ENCODE measurements at regions not wholly inside any gene's neighbourhood (a gene's known extent, or its start where the extent isn't known, plus 50 kb on each side); places are given as distances from the start of the nearest gene placed in this dataset.

DNA sequence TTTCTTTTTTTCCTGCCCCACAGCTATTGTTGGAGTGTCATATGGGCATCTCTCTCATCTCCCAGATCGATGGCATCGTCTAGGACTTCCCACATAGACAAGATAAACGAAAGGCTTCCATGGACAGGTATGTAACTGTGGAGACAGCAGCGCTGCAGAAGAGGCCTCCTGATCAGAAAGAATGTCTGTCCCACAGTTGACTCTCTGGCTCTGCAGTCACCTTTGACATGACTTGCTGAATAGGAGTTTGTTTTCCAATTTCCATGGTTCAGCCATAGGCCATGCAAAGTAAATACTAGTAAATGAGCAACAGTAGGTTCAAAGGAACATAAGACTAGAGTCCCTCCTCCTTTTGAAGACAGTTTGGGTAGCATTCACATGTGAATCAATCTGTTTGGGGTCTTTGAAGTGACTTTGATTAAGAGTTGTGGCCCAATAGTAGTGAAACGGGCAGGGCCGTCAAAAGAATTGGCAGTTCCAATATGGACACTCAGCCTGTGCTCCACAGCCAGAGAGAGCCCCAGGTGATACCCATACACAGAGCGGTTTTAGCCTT, 134.7 kb upstream of the IFNGR1 start:
- DNase-seq = no peak

DNA sequence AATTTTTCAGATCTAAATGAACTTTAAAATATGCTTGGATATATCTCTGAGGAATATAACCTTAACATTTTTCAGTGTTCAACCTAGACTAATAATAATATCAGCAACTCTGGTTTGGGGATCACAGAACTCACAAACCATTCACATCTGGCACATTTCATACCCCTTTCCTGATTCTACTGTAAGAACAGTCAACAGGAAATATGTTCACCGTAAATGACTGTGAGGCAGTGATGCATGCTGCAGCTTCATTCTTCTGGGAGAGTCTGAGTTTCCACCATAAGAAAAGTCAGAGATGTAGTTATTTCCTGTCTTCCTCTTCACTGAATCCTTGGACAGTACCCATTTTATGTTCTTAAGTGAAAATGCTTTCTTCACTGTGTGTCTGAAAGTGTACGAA, 134.2 kb upstream of the IFNGR1 start:
- no peak for DNase-seq

DNA sequence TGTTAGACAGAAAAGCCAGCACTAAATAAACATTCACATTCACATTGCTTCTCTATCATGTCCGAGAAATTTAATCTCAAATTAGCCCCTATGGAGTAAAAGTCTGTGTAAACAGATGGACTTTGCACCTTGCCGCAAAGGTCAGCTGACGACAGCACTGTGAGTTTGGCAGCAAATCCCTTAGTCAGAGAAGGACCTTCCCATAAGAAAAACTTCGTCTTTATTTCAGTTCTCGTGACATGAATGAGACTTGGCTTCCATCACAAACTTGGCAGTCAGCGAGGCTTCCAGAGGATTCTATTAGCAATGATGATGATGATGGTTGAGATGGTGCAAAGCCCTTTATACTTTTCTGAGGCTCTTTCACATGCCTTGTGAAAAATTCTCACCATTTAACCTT, 133.7 kb upstream of the IFNGR1 start:
- DNase-seq = no peak

DNA sequence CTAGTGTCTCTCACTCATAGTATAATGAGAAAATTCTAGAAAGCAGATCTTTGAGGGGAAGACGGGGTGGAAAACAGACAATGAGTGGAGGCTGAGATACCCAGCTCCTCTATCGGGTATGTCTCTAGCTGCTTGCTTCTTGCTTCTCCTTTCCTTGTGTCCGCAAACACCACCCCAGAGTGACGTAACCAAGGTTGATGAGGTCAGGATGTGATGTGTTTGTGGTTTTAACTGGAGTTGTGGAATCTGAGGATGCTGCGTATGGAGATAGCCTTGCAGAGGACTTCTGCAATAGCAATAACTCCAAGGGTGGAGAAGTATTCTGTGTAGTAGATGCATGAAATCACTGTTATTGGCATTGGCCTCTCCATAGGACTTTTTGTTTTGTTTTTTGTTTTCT, 132.7 kb upstream of the IFNGR1 start:
- peak in 2 of 51 donors; percentile 12 to 15 for DNase-seq

DNA sequence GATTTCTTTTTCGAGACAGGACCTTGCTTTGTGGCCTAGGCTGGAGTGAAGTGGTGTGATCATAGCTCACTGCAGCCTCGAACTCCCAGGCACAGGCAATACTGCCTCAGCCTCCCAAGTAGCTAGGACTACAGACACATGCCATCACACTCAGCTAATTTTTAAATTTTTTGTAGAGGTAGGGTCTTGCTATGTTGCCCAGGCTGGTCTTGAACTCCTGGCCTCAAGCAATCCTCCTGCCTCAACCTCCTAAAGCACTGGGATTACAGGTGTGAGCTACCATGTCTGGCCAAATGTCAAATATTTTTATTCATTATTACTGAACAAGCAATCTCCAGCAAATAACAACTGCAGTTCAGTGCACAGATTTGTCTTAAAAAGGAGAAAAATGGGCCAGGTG, 131.7 kb upstream of the IFNGR1 start:
- DNase-seq = no peak

DNA sequence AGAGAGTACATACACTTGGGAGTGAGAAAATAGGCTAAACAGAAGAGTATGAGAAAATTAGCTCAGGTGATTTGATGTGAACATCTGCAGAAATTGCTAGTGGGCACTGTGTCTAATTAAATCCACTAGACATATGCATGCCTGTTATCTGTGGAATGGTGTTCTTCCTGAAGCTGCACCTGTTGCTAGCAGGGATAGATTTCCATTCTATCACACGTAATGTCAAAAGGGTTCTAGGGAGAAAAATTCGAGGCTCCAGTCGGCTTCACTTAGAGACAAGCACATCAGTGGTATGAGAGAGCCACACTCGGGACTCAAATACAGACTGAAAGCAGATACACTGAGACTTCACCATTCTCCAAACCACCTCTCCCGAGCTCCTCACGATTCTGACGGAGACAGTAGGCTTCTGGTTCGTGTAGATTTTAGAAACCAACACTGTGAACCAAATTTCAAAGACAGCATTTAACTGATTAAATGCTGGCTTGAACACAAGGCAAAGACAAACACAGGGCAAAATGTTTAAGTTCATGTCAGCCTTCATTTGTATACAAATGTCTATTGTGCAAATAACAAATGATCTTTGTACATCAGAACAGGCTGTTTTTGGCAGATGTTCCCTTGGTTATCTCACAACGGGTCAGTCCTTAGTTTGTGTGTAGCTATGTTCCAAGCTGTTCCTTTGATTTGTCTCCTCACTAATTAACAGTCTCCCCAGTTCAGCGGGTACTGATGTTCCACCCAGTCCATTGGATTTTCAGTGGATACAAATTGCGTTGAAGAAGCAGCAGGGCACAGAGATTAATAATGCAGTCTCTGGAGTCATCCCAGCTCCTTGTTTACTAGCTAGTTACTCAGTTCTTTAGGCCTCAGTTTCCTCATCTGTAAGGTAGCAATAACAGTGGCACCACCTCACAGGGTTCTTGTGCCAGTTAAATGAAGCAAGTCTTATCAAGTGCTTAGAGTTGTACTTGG, 131.0 kb upstream of the IFNGR1 start:
- peak in 14 of 51 donors; percentile 18 to 92 (median 33) for DNase-seq

DNA sequence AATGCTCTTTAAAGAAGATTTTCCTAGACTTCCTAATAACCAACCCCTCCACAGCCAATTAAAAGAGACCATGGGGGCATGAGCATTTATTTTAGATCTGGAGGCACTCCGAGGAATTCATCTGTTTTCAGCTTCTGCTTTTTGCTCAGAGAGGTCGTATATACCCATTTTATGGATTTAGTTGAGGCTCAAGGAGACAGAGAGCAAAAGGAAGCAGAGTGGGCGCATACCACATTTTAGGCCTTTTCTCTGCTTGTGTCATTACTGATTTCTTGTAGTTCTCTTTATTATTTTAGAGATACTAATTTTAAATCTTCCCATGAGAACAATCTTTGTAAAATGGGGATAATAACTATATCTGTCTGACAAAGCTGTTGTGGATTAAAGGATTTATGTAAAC, 129.6 kb upstream of the IFNGR1 start:
- no peak for DNase-seq

DNA sequence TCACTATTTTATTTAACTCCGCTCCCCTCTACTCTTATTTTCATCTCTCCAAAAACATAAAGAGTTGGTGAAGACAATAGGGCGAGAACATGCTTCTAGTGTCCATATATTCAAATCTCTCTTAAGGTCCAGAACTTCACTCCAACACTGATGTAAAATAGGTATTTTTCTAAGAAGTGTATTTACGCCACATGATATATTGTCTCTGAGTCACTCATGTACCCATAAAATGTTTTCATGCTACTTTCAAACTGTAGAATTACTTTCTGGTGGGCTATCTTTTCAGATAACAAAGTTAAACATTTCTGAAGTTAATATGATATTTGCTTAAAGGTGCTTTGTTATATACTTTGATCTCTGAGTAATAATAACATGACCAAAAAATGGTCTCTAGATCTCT, 124.1 kb upstream of the IFNGR1 start:
- DNase-seq = no peak

DNA sequence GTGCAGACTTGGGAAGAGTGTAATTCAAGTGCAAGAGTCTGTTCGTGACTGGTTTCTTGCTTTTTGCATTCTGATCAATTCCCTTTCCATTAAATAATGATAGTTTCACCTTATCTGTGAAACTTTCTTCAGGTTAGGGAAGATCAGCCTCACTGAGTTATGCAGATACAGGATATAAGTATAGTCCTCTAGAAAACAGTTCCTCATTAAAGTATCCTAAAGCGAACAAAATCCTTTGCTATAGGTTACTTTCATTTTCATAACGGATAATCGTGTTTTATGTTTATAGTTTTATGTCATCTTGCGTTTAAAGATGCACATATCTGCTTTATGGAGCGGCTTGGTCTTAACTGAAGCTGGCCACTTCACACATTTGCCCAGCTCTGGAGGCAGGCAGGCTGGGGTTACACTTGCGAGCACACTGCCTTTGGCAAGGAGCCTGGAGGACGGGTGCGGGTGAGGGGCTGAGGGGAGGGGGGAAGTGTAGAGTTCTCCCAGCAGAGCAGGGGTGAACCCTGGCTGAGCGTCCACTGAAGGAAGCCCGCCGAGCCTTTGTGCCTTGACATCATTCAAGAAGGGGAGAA, 123.5 kb upstream of the IFNGR1 start:
- peak in 22 of 51 donors; percentile 10 to 59 (median 35) for DNase-seq

DNA sequence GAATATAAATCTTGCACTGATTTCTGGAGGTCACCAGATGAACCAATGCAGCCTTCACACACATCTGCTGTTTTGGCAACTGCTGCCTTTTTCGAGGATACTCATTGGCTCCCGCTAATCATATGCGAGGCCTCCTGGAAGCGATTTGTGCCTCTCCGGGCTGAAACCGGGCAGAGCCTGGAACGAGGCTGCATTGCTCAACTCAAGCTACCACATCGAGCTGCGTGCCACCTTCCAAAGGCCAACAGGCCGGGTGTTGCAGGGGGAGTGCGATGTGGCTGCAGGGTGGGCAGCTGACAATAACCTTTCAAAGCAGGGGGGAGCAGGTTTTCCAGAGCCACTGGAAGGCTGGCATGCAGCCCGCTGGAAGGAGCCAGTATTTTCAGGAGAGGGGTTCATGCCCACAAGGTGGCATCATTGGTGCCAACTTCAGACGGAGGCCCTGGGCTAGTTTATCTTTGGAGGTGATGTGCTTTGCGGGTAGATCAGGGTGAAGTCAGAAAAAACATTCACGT, 122.6 kb upstream of the IFNGR1 start:
- peak in 39 of 51 donors; percentile 10 to 89 (median 65) for DNase-seq

DNA sequence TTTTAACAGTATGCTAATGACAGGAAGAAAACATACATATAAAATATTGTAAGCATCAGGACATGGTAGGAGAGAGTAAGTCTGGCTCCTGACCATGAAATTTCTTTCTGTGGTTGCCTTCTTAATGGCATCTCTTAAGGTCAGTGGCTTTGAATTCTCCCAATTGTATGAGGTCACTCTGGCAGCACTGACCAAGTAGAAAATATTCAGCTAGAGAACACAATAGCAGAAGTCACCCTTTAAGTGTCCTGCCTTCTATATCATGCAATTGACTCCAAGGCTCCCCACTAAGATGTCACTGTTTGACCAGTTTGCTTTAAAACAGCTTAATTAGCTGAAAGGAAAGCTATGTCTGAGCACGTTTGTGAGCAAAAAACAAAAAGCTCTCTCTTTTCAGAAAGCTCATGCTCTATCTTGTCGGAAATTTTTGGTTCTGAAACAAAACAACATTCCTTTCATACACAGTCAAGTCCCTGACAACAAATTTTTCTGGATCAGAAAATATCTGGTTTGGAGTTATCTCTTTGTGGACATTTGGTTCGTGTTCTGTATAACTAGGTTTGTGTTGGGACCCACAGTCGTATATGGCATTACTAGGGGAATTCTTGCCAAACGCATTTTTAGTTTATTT, 120.9 kb upstream of the IFNGR1 start:
- peak in 2 of 51 donors; percentile 20 to 23 for DNase-seq

DNA sequence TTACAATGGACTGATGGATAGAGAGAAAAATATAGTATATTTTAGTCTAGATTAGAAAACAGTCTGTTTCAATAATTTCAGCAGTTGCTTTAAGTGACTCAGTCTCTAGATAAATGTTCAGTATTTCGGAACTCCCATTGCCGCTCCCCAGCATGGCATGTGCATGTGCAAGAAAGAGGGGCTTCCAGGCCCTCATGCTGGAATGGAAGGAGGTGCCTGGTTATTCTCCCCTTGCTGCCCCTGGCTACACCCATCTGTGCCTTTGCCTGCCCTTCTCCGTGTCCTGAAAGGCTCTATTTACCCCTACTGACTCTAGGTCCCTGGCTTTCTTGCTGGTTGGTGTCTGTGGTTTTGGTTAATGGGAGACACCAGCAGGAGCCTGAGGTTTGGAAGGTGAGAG, 115.7 kb upstream of the IFNGR1 start:
- no peak for DNase-seq

DNA sequence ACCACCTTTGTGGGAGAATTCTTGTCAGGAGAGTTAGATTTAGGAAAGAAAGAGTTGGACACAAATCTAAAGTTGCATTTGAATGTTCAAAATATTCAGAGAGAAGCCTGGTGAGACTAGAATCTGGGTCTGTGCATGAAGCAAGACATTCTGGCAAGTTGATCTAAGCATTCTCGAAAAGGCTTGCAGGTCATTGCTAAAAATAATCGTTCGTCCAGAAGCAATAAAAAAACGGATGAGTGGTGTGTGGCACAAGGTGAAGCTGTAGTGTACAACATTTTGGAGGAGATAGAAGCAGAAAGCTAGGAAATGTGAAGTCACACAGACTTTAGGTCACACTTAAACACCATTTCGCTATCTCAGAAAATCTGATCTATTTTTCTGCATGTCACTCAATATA, 114.9 kb upstream of the IFNGR1 start:
- no peak for DNase-seq

DNA sequence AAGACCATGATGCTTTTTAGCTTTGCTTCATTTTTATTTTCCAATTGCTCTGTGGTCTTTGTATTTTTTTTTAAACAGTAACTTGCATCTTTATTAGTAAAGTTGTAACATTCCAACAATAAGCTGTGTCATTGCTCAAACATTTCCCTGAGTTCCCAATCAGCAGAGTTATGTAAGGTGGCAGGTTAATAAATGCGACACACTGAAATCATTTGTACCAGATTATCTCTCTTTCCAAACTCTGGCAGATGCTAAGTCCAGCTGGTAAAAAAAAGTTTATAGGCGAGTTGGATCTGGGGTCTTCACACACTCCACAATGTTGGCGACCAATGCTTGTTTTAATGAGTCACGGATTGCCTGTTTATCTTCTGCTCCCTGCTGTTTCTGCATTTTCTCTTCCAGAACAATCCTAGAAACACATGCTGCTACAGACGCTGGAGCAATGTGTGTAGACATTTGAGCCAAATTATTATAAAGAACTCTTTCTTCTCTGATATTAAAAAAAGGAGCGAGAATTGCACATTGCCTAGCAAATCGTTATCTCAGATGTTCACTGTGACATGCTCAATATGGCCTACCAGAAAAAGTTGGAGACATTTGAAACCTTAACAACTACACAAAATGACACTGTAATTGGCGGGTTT, 113.6 kb upstream of the IFNGR1 start:
- peak in 1 of 51 donors; percentile 8 for DNase-seq

DNA sequence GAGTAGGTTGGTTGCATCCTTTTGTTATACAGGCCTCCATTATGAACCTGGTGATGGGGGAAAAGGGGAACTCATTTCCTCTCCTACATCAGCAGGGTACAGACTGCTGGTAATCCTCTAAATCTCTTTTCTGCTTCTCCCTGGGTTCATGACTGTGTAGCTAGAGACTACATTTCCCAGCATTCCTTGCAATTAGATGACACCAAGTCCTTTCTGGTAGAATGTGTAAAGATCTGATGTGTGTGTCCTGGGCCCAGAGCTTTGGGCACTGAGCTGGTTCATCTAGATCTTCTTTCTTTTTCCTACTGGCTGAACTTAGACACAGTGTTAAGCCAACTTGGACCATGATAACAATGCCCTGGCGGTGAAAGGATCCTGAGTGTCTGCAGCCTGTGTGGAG, 104.7 kb upstream of the IFNGR1 start:
- no peak for DNase-seq

DNA sequence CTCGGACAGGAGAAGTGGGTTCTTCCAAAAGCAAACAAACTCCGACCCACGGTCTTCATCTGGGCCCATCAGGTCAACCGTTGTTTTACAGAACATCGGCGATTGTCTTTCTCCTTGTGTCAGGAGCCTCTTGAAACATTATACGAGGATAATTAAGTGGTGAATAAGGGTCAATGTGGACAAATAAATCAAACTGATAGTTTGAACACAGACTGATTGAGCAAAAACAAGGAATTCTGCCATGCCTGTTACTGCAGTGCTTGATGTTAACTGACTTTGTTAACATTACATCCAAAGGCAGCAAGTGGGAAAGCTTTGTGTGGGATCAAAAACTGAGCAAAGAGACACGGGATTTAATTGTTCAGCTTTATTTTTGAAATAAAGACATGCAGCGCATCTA, 101.1 kb upstream of the IFNGR1 start:
- no peak for DNase-seq

DNA sequence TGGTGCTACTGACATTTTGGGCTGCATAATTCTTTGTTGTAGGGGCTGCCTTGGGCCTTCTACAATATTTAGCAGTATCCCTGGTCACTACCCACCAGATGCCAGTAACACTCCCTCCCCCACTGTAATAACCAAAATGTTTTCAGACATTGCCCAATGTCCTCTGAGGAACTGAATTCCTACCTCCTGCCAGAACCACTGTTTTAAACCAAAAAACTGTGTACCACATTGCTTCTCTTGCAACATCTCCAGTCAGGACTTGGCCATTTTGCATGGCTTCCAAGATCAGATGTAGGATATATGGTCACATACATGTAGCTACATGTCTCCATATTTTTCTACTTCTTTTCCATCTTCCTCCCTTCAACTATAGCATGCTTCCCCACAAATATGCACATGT, 97.4 kb upstream of the IFNGR1 start:
- DNase-seq = no peak

DNA sequence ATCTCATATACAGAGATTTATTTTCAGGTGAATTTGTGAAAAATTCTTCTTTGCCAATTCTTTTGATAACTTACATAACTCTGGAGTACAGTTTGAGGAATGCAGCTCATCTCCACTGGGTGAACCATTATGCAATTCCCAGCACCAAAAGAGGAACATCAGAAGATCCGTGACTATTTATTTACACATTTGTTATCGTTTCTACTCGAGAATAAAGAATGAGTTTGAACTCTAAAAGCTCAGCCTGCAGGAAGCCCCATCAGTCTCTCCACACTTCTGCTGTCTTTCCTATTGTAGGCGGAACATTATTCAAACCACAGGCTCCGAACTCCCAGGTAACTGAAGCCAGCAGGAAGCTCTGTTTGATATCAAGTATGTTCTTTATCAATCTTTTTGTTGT, 95.9 kb upstream of the IFNGR1 start:
- DNase-seq = no peak

DNA sequence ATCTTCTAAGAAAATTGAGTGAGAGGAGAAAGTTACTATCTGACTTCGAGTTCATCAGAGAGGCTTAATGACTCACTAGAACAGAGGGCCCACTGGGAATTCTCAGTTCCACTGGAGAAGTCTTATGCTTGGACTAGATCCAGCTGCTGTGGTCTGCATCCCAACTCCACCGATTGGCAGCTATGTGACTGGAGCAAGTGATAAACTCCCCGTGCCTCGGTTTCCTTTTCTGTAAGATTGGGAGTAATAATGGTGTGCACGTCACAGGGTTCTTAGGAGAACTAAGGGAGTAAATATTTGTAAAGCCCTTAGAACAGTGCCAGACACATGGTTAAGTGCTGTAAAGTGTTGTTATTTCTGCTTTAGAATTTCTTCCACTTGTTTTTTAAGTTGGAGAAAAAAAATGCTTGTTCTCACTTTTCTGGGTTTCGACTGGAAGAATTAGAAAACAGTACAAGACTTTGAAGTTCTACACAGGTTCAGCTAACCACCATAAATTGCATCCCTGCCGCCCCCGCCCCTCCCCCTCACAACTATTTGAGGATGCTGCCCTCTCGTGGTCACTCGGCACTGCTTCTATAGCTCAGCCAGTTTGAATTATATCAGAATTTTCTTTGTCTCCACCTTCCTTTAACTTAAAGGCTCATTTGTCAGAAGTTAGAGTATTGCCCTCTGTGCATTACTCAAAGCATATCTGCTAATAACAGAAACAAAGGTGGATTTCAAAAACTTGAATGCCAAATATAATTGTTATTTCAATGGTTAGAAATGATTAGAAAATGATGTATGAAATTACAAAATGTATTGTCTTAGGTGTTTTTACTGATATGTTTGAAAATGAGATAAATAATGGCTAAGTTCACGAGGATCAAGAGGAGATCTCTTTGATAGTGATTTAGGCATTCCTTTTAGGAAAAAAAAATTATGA, 95.0 kb upstream of the IFNGR1 start:
- DNase-seq = peak in 41 of 51 donors; percentile 3 to 74 (median 33)

DNA sequence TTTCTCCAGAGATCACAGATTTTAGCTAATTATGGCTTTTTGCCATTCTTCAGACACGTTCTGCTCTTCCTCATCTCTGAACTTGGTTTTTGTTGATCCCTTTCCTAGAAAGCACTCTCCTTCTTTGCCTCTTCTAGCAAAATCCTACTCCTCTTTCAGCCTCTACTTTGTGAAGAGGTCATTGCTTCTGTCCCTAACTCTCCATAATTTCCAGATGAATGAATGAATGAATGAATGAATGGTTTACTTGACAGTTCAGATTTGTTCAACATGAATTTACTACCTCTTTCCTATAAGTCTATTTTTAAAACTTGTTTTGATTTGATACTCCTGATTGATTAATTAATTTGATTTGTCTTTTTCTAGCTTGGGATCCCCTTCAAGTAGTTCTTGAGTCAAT, 94.0 kb upstream of the IFNGR1 start:
- DNase-seq = no peak
